ENCODE measurements at regions not wholly inside any gene's neighbourhood (a gene's known extent, or its start where the extent isn't known, plus 50 kb on each side); places are given as distances from the start of the nearest gene placed in this dataset.
"Not testable (repeated sequence)": the region's sequence is repeated elsewhere in the genome, so short reads cannot be mapped to it uniquely, and the experiment has no call there.

DNA sequence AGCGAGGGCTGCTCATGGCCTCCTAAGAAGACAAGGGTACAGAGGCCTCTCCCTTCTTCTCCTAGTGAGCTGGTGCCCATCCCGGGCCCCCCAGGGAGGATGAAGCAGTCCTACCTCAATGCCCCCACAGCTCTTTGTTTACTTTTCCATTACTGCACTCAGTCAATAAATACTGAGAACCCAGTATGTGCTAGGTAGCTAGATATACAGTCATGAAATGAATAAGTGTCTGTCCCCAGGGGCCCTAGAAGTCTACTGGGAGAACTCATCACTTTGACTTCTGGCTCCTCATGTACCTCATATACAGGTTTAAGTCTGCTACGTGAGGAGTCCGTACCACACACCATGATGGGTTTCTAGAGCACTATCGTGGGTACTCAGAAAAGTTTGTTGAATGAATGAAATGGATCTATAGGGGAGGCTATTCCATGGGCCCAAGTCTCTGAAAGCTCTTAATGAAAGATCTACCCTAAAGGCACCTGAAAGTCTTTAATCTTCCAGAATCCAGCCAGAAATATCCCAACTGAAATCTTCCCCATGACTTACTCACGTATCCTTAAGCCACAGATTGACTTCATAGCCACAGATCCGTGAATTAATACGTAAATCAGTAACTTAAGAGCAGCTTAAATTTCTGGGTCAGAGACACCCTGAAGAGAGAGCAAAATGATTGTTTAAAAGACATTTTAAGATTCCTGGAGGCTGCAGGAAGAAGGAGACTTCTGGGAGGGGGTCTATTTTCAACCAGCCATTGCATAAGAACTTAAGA is 51.6 kb upstream of the POMP start:
- Histone ChIP-seq H3K27ac (no peak overlapping the region), H3K9me3 (no peaks in the 10 kb centered on the region), H3K27me3 (ENCODE audit: low read depth) (no peaks in the 10 kb centered on the region), H3K4me3 (no peak overlapping the region), H3K36me3 (no peaks in the 10 kb centered on the region), H3K4me1 (peaks cover 4% of the 10 kb centered on the region)
- ATAC-seq (no peak), DNase-seq (no peak)
- intact Hi-C loops (cut with DNase I), result no loop called here
- TF ChIP-seq, protein P1, sequence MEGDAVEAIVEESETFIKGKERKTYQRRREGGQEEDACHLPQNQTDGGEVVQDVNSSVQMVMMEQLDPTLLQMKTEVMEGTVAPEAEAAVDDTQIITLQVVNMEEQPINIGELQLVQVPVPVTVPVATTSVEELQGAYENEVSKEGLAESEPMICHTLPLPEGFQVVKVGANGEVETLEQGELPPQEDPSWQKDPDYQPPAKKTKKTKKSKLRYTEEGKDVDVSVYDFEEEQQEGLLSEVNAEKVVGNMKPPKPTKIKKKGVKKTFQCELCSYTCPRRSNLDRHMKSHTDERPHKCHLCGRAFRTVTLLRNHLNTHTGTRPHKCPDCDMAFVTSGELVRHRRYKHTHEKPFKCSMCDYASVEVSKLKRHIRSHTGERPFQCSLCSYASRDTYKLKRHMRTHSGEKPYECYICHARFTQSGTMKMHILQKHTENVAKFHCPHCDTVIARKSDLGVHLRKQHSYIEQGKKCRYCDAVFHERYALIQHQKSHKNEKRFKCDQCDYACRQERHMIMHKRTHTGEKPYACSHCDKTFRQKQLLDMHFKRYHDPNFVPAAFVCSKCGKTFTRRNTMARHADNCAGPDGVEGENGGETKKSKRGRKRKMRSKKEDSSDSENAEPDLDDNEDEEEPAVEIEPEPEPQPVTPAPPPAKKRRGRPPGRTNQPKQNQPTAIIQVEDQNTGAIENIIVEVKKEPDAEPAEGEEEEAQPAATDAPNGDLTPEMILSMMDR (IDR thresholded peaks at IDR 0.05), result no peak

DNA sequence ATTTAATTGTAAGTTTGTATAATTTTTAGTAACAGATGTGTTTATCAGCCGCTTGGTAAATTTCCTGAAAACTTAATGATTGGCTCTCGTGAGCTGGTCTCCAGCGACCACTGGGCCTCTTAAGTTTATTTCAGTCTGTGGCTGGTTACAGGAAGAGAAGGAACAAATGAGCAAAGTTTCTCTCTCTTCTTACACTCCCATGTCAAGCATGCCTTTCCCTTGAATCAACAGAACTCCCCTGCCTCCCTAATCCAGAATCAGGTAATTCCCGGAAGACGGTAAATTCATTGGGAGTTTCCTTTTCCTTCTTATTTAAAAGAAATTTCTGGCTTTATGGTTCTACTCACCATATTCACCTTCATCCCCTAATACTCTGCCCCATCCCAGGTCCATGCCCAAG is 52.5 kb upstream of the POMP start:
- H3K27ac ChIP-seq, result no peak overlapping the region
- H3K4me1 ChIP-seq, result no peaks in the 10 kb centered on the region
- no peaks in the 10 kb centered on the region for H3K36me3 ChIP-seq
- H3K27me3 ChIP-seq (ENCODE audit: low read depth), result no peaks in the 10 kb centered on the region
- intact Hi-C loops (cut with DNase I), result no loop called here
- no peak overlapping the region for H3K4me3 ChIP-seq
- DNase-seq (no peak), ATAC-seq (no peak)
- TF ChIP-seq, protein P1 (IDR thresholded peaks at IDR 0.05), result no peak
- H3K9me3 ChIP-seq, result no peaks in the 10 kb centered on the region

- H3K4me3 ChIP-seq; H3K9me3 ChIP-seq; H3K36me3 ChIP-seq; DNase-seq; ATAC-seq; H3K27ac ChIP-seq; H3K4me1 ChIP-seq; intact Hi-C loops (cut with DNase I); H3K27me3 ChIP-seq (ENCODE audit: low read depth): not testable (repeated sequence)
These were observed 53.8 kb upstream of the POMP start for GRCh38 chr13:28605147-28605546.

DNA sequence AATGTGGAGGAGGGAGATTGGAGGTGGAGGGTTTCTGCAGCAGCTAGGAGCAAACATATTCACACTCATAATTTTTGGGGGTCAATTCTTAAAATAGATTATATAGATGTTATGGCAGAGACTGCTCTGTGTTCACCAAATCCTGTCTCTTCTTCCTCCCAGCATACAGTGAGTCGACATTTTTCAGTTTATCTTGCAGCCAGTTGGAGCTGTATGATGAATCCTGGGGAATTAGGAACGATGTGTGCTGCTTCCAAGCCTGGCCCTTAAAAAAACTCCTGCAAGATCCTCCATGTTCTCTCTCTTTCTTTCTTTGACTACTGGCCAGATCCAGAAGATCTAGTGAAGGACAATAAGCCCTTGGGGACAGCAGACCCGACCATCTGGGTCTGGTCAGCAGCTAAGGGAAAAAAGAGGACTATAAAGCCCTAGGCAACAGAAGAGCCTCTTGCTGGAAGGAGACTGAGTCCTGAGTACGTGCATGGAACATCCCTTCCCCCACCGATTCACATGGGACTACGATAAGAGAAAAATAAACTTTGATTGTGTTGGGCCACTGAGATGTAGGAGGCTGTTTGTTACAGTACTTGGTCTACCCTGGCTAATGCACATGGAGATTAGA is 55.8 kb upstream of the POMP start:
- Histone ChIP-seq H3K4me1 (no peaks in the 10 kb centered on the region), H3K36me3 (no peaks in the 10 kb centered on the region), H3K27me3 (ENCODE audit: low read depth) (no peaks in the 10 kb centered on the region), H3K9me3 (no peaks in the 10 kb centered on the region), H3K4me3 (no peak overlapping the region), H3K27ac (no peak overlapping the region)
- DNase-seq, result no peak
- no peak for ATAC-seq
- intact Hi-C loops (cut with DNase I), result no loop called here
- TF ChIP-seq, protein P1 (IDR thresholded peaks at IDR 0.05), result no peak

GRCh38 chr13:28602580-28602979 is 56.4 kb upstream of the POMP start:
- intact Hi-C loops (cut with DNase I), result no loop called here
- H3K27me3 ChIP-seq (ENCODE audit: low read depth), result no peaks in the 10 kb centered on the region
- no peaks in the 10 kb centered on the region for H3K36me3 ChIP-seq
- no peaks in the 10 kb centered on the region for H3K9me3 ChIP-seq
- no peak overlapping the region for H3K4me3 ChIP-seq
- no peak overlapping the region for H3K27ac ChIP-seq
- H3K4me1 ChIP-seq, result no peaks in the 10 kb centered on the region
- ATAC-seq (no peak), DNase-seq (no peak)
- TF ChIP-seq, protein P1 (IDR thresholded peaks at IDR 0.05), result no peak

DNA sequence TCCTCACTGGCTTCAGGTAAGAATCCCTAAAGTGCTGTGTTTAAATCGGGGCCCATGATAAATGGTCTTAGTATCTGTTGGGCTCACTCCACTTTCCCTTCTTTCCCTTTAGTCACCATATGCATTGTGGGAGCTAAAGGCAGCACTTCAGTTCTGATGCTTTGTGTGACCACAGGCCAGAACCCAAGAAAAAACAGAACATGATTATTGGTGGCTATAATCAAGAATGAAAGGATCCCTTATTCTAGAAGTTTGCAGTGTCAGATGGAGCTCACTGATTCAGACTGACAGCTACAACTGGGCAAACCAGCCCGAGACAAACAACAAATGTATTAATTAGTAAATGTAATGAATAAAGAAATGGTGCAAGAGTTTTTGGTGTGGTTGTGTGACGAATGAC is 57.3 kb upstream of the POMP start:
- DNase-seq (no peak), ATAC-seq (no peak)
- intact Hi-C loops (cut with DNase I), result no loop called here
- H3K27me3 ChIP-seq (ENCODE audit: low read depth), result no peaks in the 10 kb centered on the region
- H3K27ac ChIP-seq, result no peak overlapping the region
- H3K9me3 ChIP-seq, result no peaks in the 10 kb centered on the region
- TF ChIP-seq, protein P1 (IDR thresholded peaks at IDR 0.05), result no peak
- H3K4me3 ChIP-seq, result no peak overlapping the region
- H3K4me1 ChIP-seq, result no peaks in the 10 kb centered on the region
- H3K36me3 ChIP-seq, result no peaks in the 10 kb centered on the region
